Activated CD8-positive, alpha-beta memory T cell treated with anti-CD3 and anti-CD28 coated beads for 36 hours (primary cell): ENCODE measurements at regions not wholly inside any gene's neighbourhood (a gene's known extent, or its start where the extent isn't known, plus 50 kb on each side); places are given as distances from the start of the nearest gene placed in this dataset.
"Not testable (repeated sequence)": the region's sequence is repeated elsewhere in the genome, so short reads cannot be mapped to it uniquely, and the experiment has no call there.

Experiments used
- CTCF ChIA-PET: fragments of 350-600 bp; sonication (Branson Sonifier 250); formaldehyde crosslinking; loops from one replicate; lab custom pipeline; 2021; ENCODE audit warnings: antibody characterized with exemption; lab: Charles Lee
- POLR2A ChIA-PET: fragments of 350-600 bp; sonication (Branson Sonifier 250); formaldehyde crosslinking; loops from one replicate; lab custom pipeline; 2021; ENCODE audit warnings: antibody characterized with exemption; lab: Charles Lee

DNA sequence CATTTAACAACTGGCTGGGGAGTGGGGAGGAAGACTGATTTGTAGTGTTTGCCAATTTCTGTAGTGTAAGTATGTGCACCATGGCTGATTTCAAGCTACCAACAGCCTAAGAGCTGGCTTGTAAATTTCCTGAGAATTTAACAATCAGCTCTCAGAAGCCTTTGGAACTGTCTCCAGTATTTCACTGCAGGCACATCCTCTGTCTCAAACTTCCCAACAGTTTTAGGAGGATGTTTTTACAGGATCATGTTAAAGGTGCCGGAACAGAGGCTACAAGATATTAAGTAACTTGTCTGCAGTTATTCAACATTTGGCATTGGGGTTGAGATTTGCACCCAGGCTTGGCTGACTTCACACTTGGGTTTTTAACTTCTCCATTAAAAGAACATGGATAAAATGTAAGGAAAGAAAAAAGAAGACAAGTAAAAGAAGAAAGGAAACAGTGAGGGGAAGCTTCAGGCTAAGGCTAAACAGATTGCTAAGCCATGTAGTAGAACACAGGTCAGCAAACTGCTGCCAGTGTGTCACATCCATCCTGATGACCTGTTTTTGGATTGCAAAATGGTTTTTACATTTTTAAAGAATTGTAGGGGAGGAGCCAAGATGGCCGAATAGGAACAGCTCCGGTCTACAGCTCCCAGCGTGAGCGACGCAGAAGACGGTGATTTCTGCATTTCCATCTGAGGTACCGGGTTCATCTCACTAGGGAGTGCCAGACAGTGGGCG lies 204.8 kb upstream of the SESN3 start:
- CTCF ChIA-PET, result no interaction called here
- POLR2A ChIA-PET, result no interaction called here

DNA sequence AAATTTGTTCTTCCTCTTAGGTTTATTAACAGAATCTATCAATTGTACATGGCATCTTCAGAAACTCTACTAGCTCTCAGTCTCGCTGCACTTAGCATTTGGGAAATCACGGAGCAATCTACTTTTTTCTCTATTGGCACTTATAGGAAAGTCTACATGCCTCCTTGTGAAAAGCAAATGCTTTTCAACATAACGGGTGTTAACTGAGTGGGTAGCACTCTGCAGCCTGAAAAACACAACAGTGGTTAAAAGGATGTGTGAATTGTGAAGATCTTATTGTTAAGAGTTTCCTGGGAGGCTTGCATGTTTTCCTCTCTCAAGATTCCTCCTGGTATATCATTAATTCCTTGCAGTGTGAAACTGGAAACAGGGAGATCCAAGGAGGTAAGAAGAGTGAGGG lies 204.2 kb upstream of the SESN3 start:
- ChIA-PET CTCF (no interaction called here), POLR2A (no interaction called here)

DNA sequence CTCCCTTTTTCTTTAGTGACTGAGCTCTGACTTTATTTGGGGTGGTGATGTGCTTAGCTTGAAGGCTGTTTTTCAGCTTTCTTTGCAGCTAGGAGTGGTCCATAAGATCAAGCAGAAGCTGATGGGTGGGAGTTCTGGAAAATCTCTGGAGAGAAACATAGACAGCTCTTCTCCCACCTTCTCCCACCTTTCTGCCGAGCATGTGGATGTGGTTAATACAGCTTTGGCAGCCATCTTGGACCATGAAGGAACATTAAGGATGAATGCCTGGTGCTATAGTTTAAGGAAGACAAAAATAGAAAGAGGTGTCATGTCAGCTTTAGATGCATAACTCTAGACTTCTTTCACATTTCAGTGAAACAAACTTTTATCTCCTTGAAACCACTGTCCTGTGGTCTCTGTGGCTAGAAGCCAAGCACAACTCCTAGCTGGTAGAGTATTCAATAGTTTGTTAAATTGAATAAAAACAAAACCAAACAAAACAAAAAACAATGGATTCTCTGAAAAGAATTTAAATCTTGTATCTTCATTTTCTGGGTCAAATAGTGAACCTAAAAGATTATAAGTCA lies 203.6 kb upstream of the SESN3 start:
- CTCF ChIA-PET, result no interaction called here
- POLR2A ChIA-PET, result no interaction called here

DNA sequence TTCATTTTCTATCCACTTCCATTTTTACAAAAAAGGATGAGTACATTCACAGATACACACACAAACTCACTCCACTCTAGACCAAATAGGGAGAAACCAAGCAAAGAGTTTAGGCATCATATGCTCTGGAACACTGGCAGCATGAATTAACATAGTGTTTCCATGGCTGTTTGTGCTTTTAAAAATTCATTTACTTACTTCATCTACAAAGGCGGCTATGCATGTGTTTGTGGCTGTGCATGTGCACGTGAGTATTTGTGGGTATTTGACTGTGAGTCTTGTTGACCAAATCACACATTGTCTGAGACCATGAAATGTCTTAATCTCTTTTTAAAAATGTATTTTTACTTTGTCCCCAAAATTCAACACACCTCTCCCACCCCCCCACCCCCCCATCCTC lies 203.0 kb upstream of the SESN3 start:
- CTCF ChIA-PET, result interaction anchor here (1.0 kb wide), 1 partner anchor 9 kb away, joined by 3 read pairs; no protein-coding TSS in a partner anchor
- POLR2A ChIA-PET, result no interaction called here

GRCh38 chr11:95432714-95433503 lies 201.9 kb upstream of the SESN3 start:
- ChIA-PET CTCF (interaction anchor here (1.0 kb wide), 1 partner anchor 10 kb away, joined by 3 read pairs; no protein-coding TSS in a partner anchor), POLR2A (no interaction called here)

GRCh38 chr11:95429376-95429907 lies 198.4 kb upstream of the SESN3 start:
- POLR2A ChIA-PET, result no interaction called here
- CTCF ChIA-PET, result no interaction called here

GRCh38 chr11:95426823-95427462 lies 195.9 kb upstream of the SESN3 start:
- ChIA-PET POLR2A (no interaction called here), CTCF (no interaction called here)

GRCh38 chr11:95419915-95420314 lies 188.9 kb upstream of the SESN3 start:
- CTCF ChIA-PET, result no interaction called here
- POLR2A ChIA-PET, result no interaction called here

- CTCF ChIA-PET, result no interaction called here
- POLR2A ChIA-PET, result no interaction called here
These were observed 187.9 kb upstream of the SESN3 start for GRCh38 chr11:95418916-95419315.

GRCh38 chr11:95417832-95418231 lies 186.8 kb upstream of the SESN3 start:
- CTCF ChIA-PET, result no interaction called here
- POLR2A ChIA-PET, result no interaction called here

DNA sequence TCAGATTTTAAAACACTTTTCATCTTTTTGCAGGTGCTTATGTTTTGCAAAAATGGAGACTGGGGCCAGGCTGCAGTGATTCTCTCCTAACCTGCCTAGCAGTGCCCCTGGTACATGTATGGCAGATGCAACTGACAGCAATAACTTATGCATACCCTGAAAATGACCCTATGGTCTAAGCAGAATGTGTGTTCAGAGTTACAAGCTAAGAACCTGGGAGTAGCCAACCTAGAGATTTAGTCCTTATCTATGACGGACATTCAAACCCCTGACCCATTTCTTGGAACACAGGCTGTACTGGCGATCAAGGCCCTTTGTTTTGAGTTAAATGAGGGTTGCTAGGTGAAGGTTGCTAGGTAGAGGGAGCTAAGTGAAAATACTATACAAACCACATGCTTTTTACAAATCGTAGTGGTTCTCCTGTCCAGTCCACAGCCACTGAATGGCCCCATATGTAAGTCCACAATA lies 184.9 kb upstream of the SESN3 start:
- ChIA-PET POLR2A (no interaction called here), CTCF (no interaction called here)

GRCh38 chr11:95414217-95414616 lies 183.2 kb upstream of the SESN3 start:
- CTCF ChIA-PET, result no interaction called here
- POLR2A ChIA-PET, result no interaction called here

- ChIA-PET CTCF (no interaction called here), POLR2A (no interaction called here)
These were observed 182.8 kb upstream of the SESN3 start for GRCh38 chr11:95413761-95414160.

GRCh38 chr11:95413021-95413420 lies 182.0 kb upstream of the SESN3 start:
- ChIA-PET CTCF (no interaction called here), POLR2A (no interaction called here)

GRCh38 chr11:95412074-95412473 lies 181.1 kb upstream of the SESN3 start:
- ChIA-PET CTCF (no interaction called here), POLR2A (no interaction called here)

- POLR2A ChIA-PET, CTCF ChIA-PET: not testable (repeated sequence)
These were observed 179.7 kb upstream of the SESN3 start for GRCh38 chr11:95410707-95411106.

- CTCF ChIA-PET, result no interaction called here
These were observed 175.3 kb upstream of the SESN3 start for GRCh38 chr11:95406271-95406670.

DNA sequence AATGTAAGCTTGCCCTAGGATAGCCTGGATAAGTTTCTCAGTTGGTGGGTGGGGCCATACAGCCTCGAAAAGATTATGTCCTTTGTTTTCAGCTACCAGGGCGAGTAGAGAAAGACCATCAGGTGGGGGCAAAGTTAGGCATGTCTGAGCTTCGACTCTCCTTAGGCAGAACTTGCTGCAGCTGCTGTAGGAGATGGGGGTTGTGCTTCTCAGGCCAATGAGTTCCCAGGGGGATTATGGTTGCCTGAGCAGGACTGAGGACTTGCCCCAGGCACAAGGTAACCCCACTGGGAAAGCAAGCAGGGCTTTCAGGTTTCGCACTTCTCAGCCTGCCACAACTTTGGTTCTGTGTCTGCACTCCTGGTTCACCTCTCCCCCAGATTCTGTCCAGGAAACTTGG lies 173.4 kb upstream of the SESN3 start:
- ChIA-PET CTCF (no interaction called here), POLR2A (no interaction called here)

More at GRCh38 chr11:95406271-95406670, 175.3 kb upstream of the SESN3 start:
- POLR2A ChIA-PET, result no interaction called here

- ChIA-PET POLR2A (no interaction called here), CTCF (no interaction called here)
These were observed 167.6 kb upstream of the SESN3 start for GRCh38 chr11:95398437-95399112.
